ENCODE measurements at regions not wholly inside any gene's neighbourhood (a gene's known extent, or its start where the extent isn't known, plus 50 kb on each side); places are given as distances from the start of the nearest gene placed in this dataset.

GRCh38 chr7:118055647-118056046, 128.3 kb upstream of the LSM8 start:
- H3K4me3 ChIP-seq (ENCODE audit: low read length) = no peak overlapping the region
- no peak for DNase-seq (ENCODE audit: low read depth)
- no peak for TF ChIP-seq CTCF (conservative IDR thresholded peaks at IDR 0.05; ENCODE audit: low read length)

- no peak for DNase-seq (ENCODE audit: low read depth)
- TF ChIP-seq CTCF (conservative IDR thresholded peaks at IDR 0.05; ENCODE audit: low read length) = no peak
- no peak overlapping the region for H3K4me3 ChIP-seq (ENCODE audit: low read length)
Observed at GRCh38 chr7:118057404-118057803, 126.6 kb upstream of the LSM8 start.

- DNase-seq (ENCODE audit: low read depth) = no peak
- H3K4me3 ChIP-seq (ENCODE audit: low read length) = no peak overlapping the region
- TF ChIP-seq CTCF (conservative IDR thresholded peaks at IDR 0.05; ENCODE audit: low read length) = no peak
Observed at GRCh38 chr7:118059209-118059608, 124.8 kb upstream of the LSM8 start.

- no peak for TF ChIP-seq CTCF (conservative IDR thresholded peaks at IDR 0.05; ENCODE audit: low read length)
- no peak overlapping the region for H3K4me3 ChIP-seq (ENCODE audit: low read length)
- no peak for DNase-seq (ENCODE audit: low read depth)
Observed at GRCh38 chr7:118060692-118061091, 123.3 kb upstream of the LSM8 start.

GRCh38 chr7:118061386-118061785, 122.6 kb upstream of the LSM8 start:
- no peak overlapping the region for H3K4me3 ChIP-seq (ENCODE audit: low read length)
- TF ChIP-seq CTCF (conservative IDR thresholded peaks at IDR 0.05; ENCODE audit: low read length) = no peak
- DNase-seq (ENCODE audit: low read depth) = no peak

GRCh38 chr7:118072893-118073674, 110.9 kb upstream of the LSM8 start:
- no peak overlapping the region for H3K4me3 ChIP-seq (ENCODE audit: low read length)
- DNase-seq (ENCODE audit: low read depth) = no peak
- no peak for TF ChIP-seq CTCF (conservative IDR thresholded peaks at IDR 0.05; ENCODE audit: low read length)

- no peak overlapping the region for H3K4me3 ChIP-seq (ENCODE audit: low read length)
- no peak for TF ChIP-seq CTCF (conservative IDR thresholded peaks at IDR 0.05; ENCODE audit: low read length)
- DNase-seq (ENCODE audit: low read depth) = no peak
Observed at GRCh38 chr7:118075936-118076335, 108.0 kb upstream of the LSM8 start.
